NB4 (cell line): ENCODE measurements at regions not wholly inside any gene's neighbourhood (a gene's known extent, or its start where the extent isn't known, plus 50 kb on each side); places are given as distances from the start of the nearest gene placed in this dataset.

Experiments
- DNase-seq: peaks from one replicate; pipeline ENCODE4 v3.0.0; 2010; ENCODE audit warnings: low read depth
- H3K4me3 ChIP-seq: one replicate; pipeline ENCODE4 v1.5.1; 2011; ENCODE audit warnings: mild to moderate bottlenecking, low read depth, low read length, moderate library complexity
- CTCF ChIP-seq: IDR thresholded peaks from one replicate; pipeline ENCODE4 v1.5.1; 2012; ENCODE audit warnings: low read depth, low read length
- MAX ChIP-seq: IDR thresholded peaks from 2 replicates; pipeline ENCODE4 v1.6.1; 2011; ENCODE audit warnings: low read depth, low read length
- MYC ChIP-seq: IDR thresholded peaks from 2 replicates; pipeline ENCODE4 v1.6.1; 2011; ENCODE audit warnings: low read depth, low read length
- POLR2A ChIP-seq: IDR thresholded peaks from 2 replicates; pipeline ENCODE4 v1.6.1; 2011; ENCODE audit warnings: mild to moderate bottlenecking; ENCODE audit not compliant: insufficient read length; ENCODE audit errors: extremely low read depth

GRCh38 chr2:53437371-53437770, 330.2 kb upstream of the CHAC2 start:
- TF ChIP-seq POLR2A, result no peak
- TF ChIP-seq MAX, result no peak
- no peak for TF ChIP-seq MYC
- TF ChIP-seq CTCF, result no peak
- H3K4me3 ChIP-seq, result no peak overlapping the region
- no peak for DNase-seq

- H3K4me3 ChIP-seq, result no peak overlapping the region
- TF ChIP-seq CTCF (no peak), MAX (no peak), POLR2A (no peak), MYC (no peak)
- DNase-seq, result no peak
Observed at GRCh38 chr2:53436882-53437281, 330.7 kb upstream of the CHAC2 start.

GRCh38 chr2:53435610-53436009, 332.0 kb upstream of the CHAC2 start:
- TF ChIP-seq MAX, result no peak
- no peak for TF ChIP-seq CTCF
- TF ChIP-seq MYC, result no peak
- TF ChIP-seq POLR2A, result no peak
- no peak overlapping the region for H3K4me3 ChIP-seq
- no peak for DNase-seq

GRCh38 chr2:53434466-53434865, 333.1 kb upstream of the CHAC2 start:
- H3K4me3 ChIP-seq, result no peak overlapping the region
- TF ChIP-seq CTCF (no peak), POLR2A (no peak), MAX (no peak), MYC (no peak)
- no peak for DNase-seq

- TF ChIP-seq POLR2A (no peak), MYC (no peak), MAX (no peak), CTCF (no peak)
- H3K4me3 ChIP-seq, result no peak overlapping the region
- no peak for DNase-seq
Observed at GRCh38 chr2:53432936-53433335, 334.7 kb upstream of the CHAC2 start.

GRCh38 chr2:53429901-53430300, 337.7 kb upstream of the CHAC2 start:
- DNase-seq, result no peak
- TF ChIP-seq MAX, result no peak
- no peak for TF ChIP-seq MYC
- no peak for TF ChIP-seq POLR2A
- TF ChIP-seq CTCF, result no peak
- no peak overlapping the region for H3K4me3 ChIP-seq
